ENCODE measurements at regions not wholly inside any gene's neighbourhood (a gene's known extent, or its start where the extent isn't known, plus 50 kb on each side); places are given as distances from the start of the nearest gene placed in this dataset.
"Not testable (repeated sequence)": the region's sequence is repeated elsewhere in the genome, so short reads cannot be mapped to it uniquely, and the experiment has no call there.

DNA sequence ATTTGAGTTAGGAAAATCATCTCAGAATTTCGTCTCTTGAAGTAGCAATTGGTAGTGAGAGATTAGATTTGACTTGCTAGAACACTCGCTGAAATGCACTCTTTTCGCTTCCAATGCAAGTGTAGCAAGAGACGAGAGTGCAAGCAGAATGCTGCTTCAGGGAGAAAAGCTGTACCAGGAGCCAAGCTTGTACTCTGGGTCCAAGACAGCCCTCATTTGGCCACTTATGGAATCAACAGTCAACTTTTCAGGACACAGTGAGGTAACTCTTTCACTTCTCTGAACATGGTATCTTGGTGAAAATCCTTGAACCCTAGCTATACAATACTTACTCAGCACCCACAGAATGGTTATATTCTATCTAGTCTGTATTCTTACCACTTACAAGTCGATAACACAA lies 107.6 kb upstream of the TERB2 start:
- TF ChIP-seq, protein P1, sequence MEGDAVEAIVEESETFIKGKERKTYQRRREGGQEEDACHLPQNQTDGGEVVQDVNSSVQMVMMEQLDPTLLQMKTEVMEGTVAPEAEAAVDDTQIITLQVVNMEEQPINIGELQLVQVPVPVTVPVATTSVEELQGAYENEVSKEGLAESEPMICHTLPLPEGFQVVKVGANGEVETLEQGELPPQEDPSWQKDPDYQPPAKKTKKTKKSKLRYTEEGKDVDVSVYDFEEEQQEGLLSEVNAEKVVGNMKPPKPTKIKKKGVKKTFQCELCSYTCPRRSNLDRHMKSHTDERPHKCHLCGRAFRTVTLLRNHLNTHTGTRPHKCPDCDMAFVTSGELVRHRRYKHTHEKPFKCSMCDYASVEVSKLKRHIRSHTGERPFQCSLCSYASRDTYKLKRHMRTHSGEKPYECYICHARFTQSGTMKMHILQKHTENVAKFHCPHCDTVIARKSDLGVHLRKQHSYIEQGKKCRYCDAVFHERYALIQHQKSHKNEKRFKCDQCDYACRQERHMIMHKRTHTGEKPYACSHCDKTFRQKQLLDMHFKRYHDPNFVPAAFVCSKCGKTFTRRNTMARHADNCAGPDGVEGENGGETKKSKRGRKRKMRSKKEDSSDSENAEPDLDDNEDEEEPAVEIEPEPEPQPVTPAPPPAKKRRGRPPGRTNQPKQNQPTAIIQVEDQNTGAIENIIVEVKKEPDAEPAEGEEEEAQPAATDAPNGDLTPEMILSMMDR (conservative IDR thresholded peaks at IDR 0.05; ENCODE audit: low read depth, low read length), result not testable (repeated sequence)
- not testable (repeated sequence) for TF ChIP-seq EZH2phosphoT487 (IDR thresholded peaks at IDR 0.05; ENCODE audit: borderline replicate concordance, low read length)

All from PC-3 (cell line).